HepG2 (cell line): ENCODE measurements at regions not wholly inside any gene's neighbourhood (a gene's known extent, or its start where the extent isn't known, plus 50 kb on each side); places are given as distances from the start of the nearest gene placed in this dataset.

ENCODE experiments used
- ARID5B ChIP-seq: IDR thresholded peaks from 2 replicates; pipeline ENCODE4 v1.4.0; 2020; ENCODE audit warnings: mild to moderate bottlenecking, missing genetic modification reagents
- GATA4 ChIP-seq: sonication (generic); IDR thresholded peaks from 2 replicates; pipeline ENCODE4 v1.6.1; 2016; ENCODE audit warnings: antibody characterized with exemption, low read depth, borderline replicate concordance
- MAFK ChIP-seq, 2 experiments: IDR thresholded peaks in 1 of 2; conservative IDR thresholded peaks in 1 of 2; 2 replicates each; pipeline ENCODE4 v1.6.1; 2011; ENCODE audit warnings: improper control_type of control experiment in 2 of 2, low read length in 2 of 2
- MAZ ChIP-seq, 2 experiments: sonication (generic) in 1 of 2; formaldehyde crosslinking in 1 of 2; IDR thresholded peaks; 2 replicates each; pipeline versions ENCODE4 v1.5.0 to v1.6.1; 2012 to 2020; ENCODE audit warnings: low read depth in 2 of 2, mild to moderate bottlenecking in 2 of 2, borderline replicate concordance in 1 of 2, improper control_type of control experiment in 1 of 2, low read length in 1 of 2, missing genetic modification reagents in 1 of 2, moderate library complexity in 1 of 2
- NR1H2 ChIP-seq: sonication (generic); formaldehyde crosslinking; IDR thresholded peaks from 2 replicates; pipeline ENCODE4 v1.8.1; 2022; ENCODE audit warnings: low read depth, missing genetic modification reagents, borderline replicate concordance
- RARG ChIP-seq: sonication (generic); formaldehyde crosslinking; IDR thresholded peaks from 2 replicates; pipeline ENCODE4 v1.4.0; 2020; ENCODE audit warnings: low read depth, mild to moderate bottlenecking, missing genetic modification reagents
- STAG1 ChIP-seq: sonication (generic); formaldehyde crosslinking; IDR thresholded peaks from 2 replicates; pipeline ENCODE4 v1.4.0; 2020; ENCODE audit warnings: missing genetic modification reagents
- ZBTB33 ChIP-seq: sonication (generic); formaldehyde crosslinking; IDR thresholded peaks from 2 replicates; pipeline ENCODE4 v1.4.0; 2020; ENCODE audit warnings: missing genetic modification reagents
- TF ChIP-seq, protein P1 (sequence below): sonication (generic); formaldehyde crosslinking; IDR thresholded peaks from 2 replicates; pipeline ENCODE4 v1.5.0; 2020; ENCODE audit warnings: missing genetic modification reagents

- TF ChIP-seq ZBTB33 (CRISPR knock-in tag) (no peak), STAG1 (CRISPR knock-in tag) (no peak), RARG (no peak), MAZ (IDR thresholded peaks at IDR 0.05; ENCODE audit: borderline replicate concordance, low read depth, low read length) (no peak), MAZ (CRISPR knock-in tag; IDR thresholded peaks at IDR 0.05; ENCODE audit: low read depth) (no peak), MAFK (conservative IDR thresholded peaks at IDR 0.05 in 1 of 2, IDR thresholded peaks at IDR 0.05 in 1 of 2; ENCODE audit: low read length in 2 of 2) (no peak), NR1H2 (no peak), ARID5B (no peak), GATA4 (no peak)
- TF ChIP-seq, protein P1, sequence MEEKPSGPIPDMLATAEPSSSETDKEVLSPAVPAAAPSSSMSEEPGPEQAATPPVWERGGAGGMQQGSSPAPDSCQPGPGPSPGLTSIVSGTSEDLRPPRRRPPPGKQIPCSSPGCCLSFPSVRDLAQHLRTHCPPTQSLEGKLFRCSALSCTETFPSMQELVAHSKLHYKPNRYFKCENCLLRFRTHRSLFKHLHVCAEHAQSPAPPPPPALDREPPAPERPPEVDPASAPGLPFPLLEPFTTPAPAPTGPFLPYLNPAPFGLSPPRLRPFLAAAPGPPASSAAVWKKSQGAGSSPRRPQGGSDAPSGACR (CRISPR knock-in tag) = no peak
- TF ChIP-seq, all 625 proteins: peak for 0
Observed at GRCh38 chr10:111600772-111601171, 523.9 kb downstream of the ADRA2A start (continued).
